ENCODE measurements at regions not wholly inside any gene's neighbourhood (a gene's known extent, or its start where the extent isn't known, plus 50 kb on each side); places are given as distances from the start of the nearest gene placed in this dataset.

DNA sequence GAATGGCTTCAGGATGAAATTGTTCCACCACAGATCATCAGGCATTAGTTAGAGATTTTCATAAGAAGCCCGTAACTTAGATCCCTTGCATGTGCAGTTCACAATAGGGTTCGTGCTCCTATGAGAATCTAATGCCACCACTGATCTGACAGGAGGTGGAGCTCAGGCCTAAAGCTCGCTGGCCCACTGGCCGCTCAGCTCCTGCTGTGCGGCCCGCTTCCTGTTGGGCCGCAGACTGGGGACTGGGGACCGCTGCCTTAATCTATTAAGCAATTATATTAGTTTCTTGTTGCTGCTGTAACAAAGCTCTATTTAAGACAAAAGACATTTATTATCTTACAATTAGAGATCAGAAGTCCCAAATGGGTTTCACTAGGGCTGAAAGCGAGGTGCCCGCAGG lies 205.6 kb downstream of the LARP7 start:
- H4K20me1 ChIP-seq (ENCODE audit: insufficient read depth, low read length), result no peaks in the 10 kb centered on the region
- 46% methylated on average over 2 of the region's 10 CpGs; no CpG with 5 or more reads in 1 of the 2 experiments for WGBS, 2 experiments (ENCODE audit: extremely low coverage in 2 of 2, insufficient read length in 1 of 2)
- no TSS peak for BruUV-seq (replicated peaks)
- H2AK5ac ChIP-seq (ENCODE audit: low read depth, low read length), result no peak overlapping the region
- no peak overlapping the region for H2BK15ac ChIP-seq (ENCODE audit: low read depth, low read length)
- no peaks in the 10 kb centered on the region for H3K9me1 ChIP-seq (ENCODE audit: insufficient read depth, low read length)
- in situ Hi-C loops (cut with MboI; ENCODE audit: low sequenced_read_pairs) (no loop called here), intact Hi-C loops (cut with micrococcal nuclease) (no loop called here), dilution Hi-C loops (cut with HindIII; ENCODE audit: low sequenced_read_pairs, unreplicated experiment) (no loop called here)
- no peak overlapping the region for H2BK20ac ChIP-seq (ENCODE audit: low read depth, low read length)
- H3K14ac ChIP-seq (replicated peaks; ENCODE audit: low read depth, low read length), result no peak overlapping the region
- no peak overlapping the region for H3K27ac ChIP-seq (ENCODE audit: insufficient read depth, low read length)
- H4K91ac ChIP-seq (ENCODE audit: insufficient read depth, low read depth, low read length), result no peak overlapping the region
- H4K8ac ChIP-seq (ENCODE audit: low read depth in 2 of 2, low read length in 2 of 2), result no peak overlapping the region
- H3K23ac ChIP-seq (ENCODE audit: low read depth, low read length), result no peak overlapping the region
- H4K5ac ChIP-seq (ENCODE audit: low read depth, low read length), result no peak overlapping the region
- no peak overlapping the region for H3K4me3 ChIP-seq (ENCODE audit: insufficient read depth, low read depth, low read length)
- H2AK9ac ChIP-seq (replicated peaks; ENCODE audit: low read depth, low read length, poor library complexity), result no peak overlapping the region
- no peaks in the 10 kb centered on the region for H3K79me1 ChIP-seq (ENCODE audit: low read depth in 1 of 2, low read length in 2 of 2)
- POLR2A ChIA-PET (ENCODE audit: unreplicated experiment), result no interaction called here
- H3K4ac ChIP-seq (ENCODE audit: low read depth, low read length), result no peak overlapping the region
- TF ChIP-seq MAFK (IDR thresholded peaks at IDR 0.05; ENCODE audit: low read depth, low read length) (no peak), MAZ (IDR thresholded peaks at IDR 0.05; ENCODE audit: borderline replicate concordance, low read depth, low read length) (no peak), BHLHE40 (IDR thresholded peaks at IDR 0.05; ENCODE audit: low read depth, low read length) (no peak), NFE2L2 (IDR thresholded peaks at IDR 0.05; ENCODE audit: low read depth, low read length) (no peak), POLR2A (IDR thresholded peaks at IDR 0.05; ENCODE audit: low read depth, low read length) (no peak), RAD21 (IDR thresholded peaks at IDR 0.05; ENCODE audit: low read length) (no peak), MXI1 (IDR thresholded peaks at IDR 0.05; ENCODE audit: borderline replicate concordance, low read depth, low read length) (no peak), RCOR1 (IDR thresholded peaks at IDR 0.05; ENCODE audit: insufficient replicate concordance, low read length) (no peak), CEBPB (IDR thresholded peaks at IDR 0.05; ENCODE audit: low read depth, low read length) (no peak), RFX5 (IDR thresholded peaks at IDR 0.05; ENCODE audit: low read depth, low read length) (no peak), CHD1 (IDR thresholded peaks at IDR 0.05; ENCODE audit: low read depth, low read length) (no peak), SMC3 (IDR thresholded peaks at IDR 0.05; ENCODE audit: low read depth, low read length) (no peak), FOS (IDR thresholded peaks at IDR 0.05; ENCODE audit: low read depth, low read length) (no peak)
- TF ChIP-seq, protein P1, sequence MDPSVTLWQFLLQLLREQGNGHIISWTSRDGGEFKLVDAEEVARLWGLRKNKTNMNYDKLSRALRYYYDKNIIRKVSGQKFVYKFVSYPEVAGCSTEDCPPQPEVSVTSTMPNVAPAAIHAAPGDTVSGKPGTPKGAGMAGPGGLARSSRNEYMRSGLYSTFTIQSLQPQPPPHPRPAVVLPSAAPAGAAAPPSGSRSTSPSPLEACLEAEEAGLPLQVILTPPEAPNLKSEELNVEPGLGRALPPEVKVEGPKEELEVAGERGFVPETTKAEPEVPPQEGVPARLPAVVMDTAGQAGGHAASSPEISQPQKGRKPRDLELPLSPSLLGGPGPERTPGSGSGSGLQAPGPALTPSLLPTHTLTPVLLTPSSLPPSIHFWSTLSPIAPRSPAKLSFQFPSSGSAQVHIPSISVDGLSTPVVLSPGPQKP (IDR thresholded peaks at IDR 0.05; ENCODE audit: borderline replicate concordance, low read depth, low read length), result no peak
- TF ChIP-seq, protein P2, sequence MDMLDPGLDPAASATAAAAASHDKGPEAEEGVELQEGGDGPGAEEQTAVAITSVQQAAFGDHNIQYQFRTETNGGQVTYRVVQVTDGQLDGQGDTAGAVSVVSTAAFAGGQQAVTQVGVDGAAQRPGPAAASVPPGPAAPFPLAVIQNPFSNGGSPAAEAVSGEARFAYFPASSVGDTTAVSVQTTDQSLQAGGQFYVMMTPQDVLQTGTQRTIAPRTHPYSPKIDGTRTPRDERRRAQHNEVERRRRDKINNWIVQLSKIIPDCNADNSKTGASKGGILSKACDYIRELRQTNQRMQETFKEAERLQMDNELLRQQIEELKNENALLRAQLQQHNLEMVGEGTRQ (IDR thresholded peaks at IDR 0.05; ENCODE audit: low read depth, low read length), result no peak
- TF ChIP-seq, protein P3, sequence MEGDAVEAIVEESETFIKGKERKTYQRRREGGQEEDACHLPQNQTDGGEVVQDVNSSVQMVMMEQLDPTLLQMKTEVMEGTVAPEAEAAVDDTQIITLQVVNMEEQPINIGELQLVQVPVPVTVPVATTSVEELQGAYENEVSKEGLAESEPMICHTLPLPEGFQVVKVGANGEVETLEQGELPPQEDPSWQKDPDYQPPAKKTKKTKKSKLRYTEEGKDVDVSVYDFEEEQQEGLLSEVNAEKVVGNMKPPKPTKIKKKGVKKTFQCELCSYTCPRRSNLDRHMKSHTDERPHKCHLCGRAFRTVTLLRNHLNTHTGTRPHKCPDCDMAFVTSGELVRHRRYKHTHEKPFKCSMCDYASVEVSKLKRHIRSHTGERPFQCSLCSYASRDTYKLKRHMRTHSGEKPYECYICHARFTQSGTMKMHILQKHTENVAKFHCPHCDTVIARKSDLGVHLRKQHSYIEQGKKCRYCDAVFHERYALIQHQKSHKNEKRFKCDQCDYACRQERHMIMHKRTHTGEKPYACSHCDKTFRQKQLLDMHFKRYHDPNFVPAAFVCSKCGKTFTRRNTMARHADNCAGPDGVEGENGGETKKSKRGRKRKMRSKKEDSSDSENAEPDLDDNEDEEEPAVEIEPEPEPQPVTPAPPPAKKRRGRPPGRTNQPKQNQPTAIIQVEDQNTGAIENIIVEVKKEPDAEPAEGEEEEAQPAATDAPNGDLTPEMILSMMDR (conservative IDR thresholded peaks at IDR 0.05; ENCODE audit: low read depth, low read length), result no peak
- H3K4me1 ChIP-seq (ENCODE audit: control insufficient read depth, insufficient read depth, low read length), result no peaks in the 10 kb centered on the region
- CTCF ChIA-PET, result no interaction called here
- no peaks in the 10 kb centered on the region for H3K36me3 ChIP-seq (ENCODE audit: control insufficient read depth, insufficient read depth, low read length)
- no peak overlapping the region for H2BK5ac ChIP-seq (ENCODE audit: low read depth, low read length, poor library complexity, severe bottlenecking)
- no peaks in the 10 kb centered on the region for H3K27me3 ChIP-seq (ENCODE audit: control insufficient read depth, insufficient read depth, low read length)
- H3K4me2 ChIP-seq (ENCODE audit: low read depth, low read length), result no peak overlapping the region
- H3K18ac ChIP-seq (ENCODE audit: low read depth, low read length), result no peak overlapping the region
- no peak overlapping the region for H2AFZ ChIP-seq (replicated peaks; ENCODE audit: low read length, poor library complexity)
- no peaks in the 10 kb centered on the region for H3K9me3 ChIP-seq (ENCODE audit: control insufficient read depth, insufficient read depth, low read length)
- no peak overlapping the region for H3K56ac ChIP-seq (ENCODE audit: extremely low read depth, insufficient read depth, low read length)
- DNase-seq (no peak), ATAC-seq (ENCODE audit: low read depth) (no peak)
- no peak overlapping the region for H3K9ac ChIP-seq (ENCODE audit: low read depth, low read length)
- no peak overlapping the region for H2BK120ac ChIP-seq (ENCODE audit: low read depth, low read length)

Data from IMR-90 (cell line).